NCI-H82 treated with DMSO at 0.1 percent for 48 hours (cell line): ENCODE measurements at regions not wholly inside any gene's neighbourhood (a gene's known extent, or its start where the extent isn't known, plus 50 kb on each side); places are given as distances from the start of the nearest gene placed in this dataset.

Experiments used
- DNase-seq: peaks from one replicate; lab custom pipeline; 2025; ENCODE audit not compliant: unreplicated experiment; lab: John Stamatoyannopoulos, UW

- no peak for DNase-seq
Measured at GRCh38 chr2:128640845-128641360, 322.2 kb upstream of the HS6ST1 start.

DNA sequence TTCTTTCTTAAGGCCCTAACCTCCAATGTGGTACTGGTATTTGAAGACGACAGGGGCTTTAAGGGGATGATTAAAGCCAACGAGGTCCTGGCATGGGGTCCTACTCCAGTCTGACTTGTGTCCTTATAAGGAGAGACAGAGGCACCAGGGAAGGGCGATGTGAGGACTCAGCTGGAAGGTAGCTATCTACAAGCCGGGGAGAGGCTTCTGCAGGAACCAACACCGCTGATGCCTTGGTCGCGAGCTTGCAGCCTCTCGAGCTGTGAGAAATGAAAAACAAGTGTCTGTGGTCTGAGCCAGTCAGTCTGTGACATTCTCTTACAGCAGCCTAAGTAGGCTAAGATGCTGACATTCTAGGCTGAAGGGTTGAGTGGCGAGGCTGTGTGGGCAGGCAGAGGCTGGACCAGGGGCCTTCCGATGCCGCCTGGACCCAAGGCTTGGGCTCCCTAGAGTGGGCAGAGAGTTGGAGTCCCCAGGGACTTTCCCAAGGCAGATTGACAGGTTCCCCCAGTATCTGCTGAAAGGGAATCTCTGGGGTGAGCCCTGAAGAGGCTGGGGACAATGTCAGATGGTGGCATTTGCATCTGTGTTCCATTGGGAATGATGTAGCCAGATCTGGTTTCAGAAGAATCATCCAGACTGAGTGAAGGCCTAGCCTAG, 322.9 kb upstream of the HS6ST1 start:
- DNase-seq: no peak

- no peak for DNase-seq
Measured at GRCh38 chr2:128642316-128642715, 323.6 kb upstream of the HS6ST1 start.

DNA sequence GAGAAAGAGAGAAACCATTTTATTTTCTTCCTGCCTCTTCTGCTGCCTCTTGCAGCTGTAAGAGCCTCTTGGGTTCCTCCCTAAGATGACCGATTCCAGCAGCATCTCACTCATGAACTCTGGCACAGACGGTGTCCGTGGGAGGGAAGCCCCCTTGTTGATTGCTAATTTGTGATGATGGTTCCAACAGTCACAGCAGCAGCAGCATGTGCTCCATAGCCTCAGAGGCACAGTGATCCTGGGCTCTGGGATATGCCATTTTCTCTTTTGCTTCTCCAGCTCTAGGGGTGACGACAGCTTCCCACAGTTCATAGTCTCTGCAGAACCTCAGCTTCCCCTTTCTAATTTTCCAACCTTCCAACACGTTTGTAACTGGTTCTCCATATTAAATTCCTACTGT, 324.2 kb upstream of the HS6ST1 start:
- DNase-seq: no peak

DNA sequence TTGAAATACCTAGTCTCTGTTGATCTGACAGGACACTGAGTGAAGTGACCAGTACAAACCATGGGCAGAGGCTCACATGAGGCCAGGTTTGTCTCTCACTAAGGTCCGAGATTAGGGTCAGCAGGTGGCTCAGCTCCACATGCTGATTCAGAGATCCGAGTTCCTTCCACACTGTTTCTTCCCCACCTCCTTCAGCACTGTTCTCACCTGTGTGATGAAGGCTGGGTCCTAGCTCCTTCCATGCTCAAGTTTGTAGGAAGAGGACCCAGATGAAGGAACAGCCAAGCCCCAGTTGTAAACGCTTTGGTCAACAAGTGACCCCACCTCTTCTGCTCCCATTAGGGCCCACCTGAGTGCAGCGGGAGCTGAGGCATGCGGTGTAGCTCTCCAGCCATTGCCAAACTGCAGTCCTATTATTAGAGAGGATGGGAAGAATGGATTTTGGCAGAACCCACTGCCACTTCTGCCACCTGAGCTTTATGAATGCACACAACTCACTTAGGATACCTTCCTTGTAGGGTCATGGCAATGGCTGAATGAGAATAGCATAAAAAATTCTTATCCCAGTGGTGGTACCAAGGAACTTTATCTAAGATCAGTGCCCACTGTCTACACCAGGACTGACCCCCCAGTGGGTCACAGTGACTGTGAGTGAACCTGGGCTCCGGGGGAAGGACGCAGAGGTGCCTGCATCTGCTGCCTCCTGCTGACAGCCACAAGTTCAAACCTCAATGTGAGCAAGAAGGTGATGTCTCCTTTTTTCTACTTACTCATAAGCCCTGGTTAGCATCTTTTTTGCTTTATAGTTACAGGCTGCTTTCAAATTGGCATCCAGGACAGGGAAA, 324.8 kb upstream of the HS6ST1 start:
- no peak for DNase-seq

DNA sequence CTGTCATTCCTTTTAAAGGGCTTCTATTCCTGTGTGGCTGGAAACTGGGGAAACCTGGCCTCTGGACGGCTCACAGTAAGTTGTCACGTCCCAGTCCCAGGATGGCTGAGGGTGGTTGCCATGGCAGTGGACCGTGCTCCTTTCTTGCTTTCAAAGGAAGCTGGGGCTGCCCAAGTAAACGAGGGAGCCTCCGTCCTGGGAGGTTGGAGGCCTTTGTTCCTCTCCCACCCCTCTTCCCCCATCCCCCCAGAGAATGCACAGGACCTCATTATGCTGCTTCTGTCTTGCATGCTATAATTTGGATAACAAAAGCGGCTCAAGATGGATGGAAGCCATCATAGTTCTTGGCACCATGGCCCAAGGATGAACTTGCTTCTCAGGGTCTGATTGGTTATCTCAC, 325.5 kb upstream of the HS6ST1 start:
- no peak for DNase-seq

GRCh38 chr2:128644718-128645256, 326.1 kb upstream of the HS6ST1 start:
- no peak for DNase-seq

- no peak for DNase-seq
Measured at GRCh38 chr2:128645631-128646030, 327.0 kb upstream of the HS6ST1 start.

- DNase-seq: no peak
Measured at GRCh38 chr2:128646091-128646490, 327.4 kb upstream of the HS6ST1 start.

GRCh38 chr2:128646691-128647090, 328.0 kb upstream of the HS6ST1 start:
- DNase-seq: no peak

DNA sequence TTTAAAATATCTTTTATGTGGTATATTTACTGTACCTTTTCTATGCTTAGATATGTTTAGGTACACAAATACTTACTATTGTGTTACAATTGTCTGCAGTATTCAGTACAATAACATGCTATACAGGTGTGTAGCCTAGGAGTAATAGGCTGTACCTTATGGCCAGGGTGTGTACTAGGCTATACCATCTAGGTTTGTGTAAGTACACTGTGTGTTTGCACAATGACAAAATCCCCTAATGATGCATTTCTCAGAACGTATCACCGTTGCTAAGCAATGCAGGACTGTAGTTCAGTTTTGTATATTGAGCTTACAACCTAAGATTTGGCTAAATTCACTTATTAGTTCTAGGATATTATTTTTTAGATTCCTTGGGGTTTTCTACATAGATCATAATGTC, 332.3 kb upstream of the HS6ST1 start:
- no peak for DNase-seq

DNA sequence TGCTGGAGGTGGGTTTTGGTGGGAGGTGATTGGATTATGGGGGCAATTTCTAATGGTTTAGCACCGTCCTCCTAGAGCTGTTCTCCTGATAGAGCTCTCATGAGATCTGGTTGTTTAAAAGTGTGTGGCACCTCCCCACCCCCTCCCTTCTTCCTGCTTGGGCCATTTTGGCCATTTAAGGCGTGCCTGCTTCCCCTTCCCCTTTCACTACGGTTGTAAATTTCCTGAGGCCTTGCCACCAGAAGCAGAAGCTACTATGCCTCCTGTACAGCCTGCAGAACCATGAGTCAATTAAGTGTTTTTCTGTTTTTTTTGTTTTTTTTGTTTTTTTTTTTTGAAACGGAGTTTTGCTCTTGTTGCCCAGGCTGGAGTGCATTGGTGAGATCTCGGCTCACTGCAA, 335.7 kb upstream of the HS6ST1 start:
- DNase-seq: no peak

- no peak for DNase-seq
Measured at GRCh38 chr2:128660836-128661235, 342.2 kb upstream of the HS6ST1 start.

- DNase-seq: no peak
Measured at GRCh38 chr2:128661311-128661710, 342.6 kb upstream of the HS6ST1 start.

GRCh38 chr2:128662051-128662471, 343.4 kb upstream of the HS6ST1 start:
- DNase-seq: no peak

- no peak for DNase-seq
Measured at GRCh38 chr2:128663371-128664050, 344.8 kb upstream of the HS6ST1 start.

GRCh38 chr2:128664499-128664971, 345.9 kb upstream of the HS6ST1 start:
- no peak for DNase-seq

GRCh38 chr2:128665113-128665512, 346.4 kb upstream of the HS6ST1 start:
- DNase-seq: no peak

DNA sequence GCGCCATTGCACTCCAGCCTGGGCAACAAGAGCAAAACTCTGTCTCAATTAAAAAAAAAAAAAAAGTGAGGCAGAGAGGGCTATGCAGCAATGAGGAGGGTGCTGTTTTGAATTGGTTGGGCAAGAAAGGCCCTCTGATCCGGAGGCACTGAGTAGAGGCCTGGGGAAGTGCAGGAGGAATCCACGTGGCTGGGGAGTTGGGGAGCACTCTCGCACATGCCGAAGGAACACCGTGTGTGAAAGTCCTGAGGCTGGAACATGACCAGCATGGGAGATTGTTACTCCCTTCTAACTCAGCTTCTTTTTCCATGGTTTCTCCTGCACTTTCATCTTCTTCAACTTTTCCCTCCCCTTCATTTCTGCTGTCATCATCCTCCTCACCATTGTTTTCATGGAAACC, 347.9 kb upstream of the HS6ST1 start:
- no peak for DNase-seq

- no peak for DNase-seq
Measured at GRCh38 chr2:128667391-128667790, 348.7 kb upstream of the HS6ST1 start.

DNA sequence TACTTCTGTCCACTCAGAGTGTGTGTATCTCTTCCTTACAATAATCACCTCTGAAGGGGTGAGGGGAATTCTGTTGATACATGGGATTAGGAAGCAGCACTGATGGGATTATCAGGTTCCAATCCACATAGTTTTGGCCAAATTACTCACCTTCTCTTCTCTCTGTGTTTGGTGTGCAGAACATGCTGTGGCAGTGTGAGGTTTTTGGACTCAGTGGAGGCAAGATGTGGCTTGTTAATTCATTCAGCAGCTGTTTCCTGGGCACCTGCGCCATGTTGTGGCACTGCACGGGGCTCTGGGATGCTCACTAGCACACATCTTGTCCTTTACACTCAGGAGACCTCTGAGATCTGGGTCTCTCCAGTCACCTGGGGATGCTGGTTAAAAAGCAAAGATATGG, 350.3 kb upstream of the HS6ST1 start:
- DNase-seq: peak; percentile 3
